HCEC 1CT (cell line): ENCODE measurements at regions not wholly inside any gene's neighbourhood (a gene's known extent, or its start where the extent isn't known, plus 50 kb on each side); places are given as distances from the start of the nearest gene placed in this dataset.
"Not testable (repeated sequence)": the region's sequence is repeated elsewhere in the genome, so short reads cannot be mapped to it uniquely, and the experiment has no call there.

ENCODE experiments used
- DNase-seq: peaks from one replicate; pipeline ENCODE4 v3.0.0-alpha.2; 2017

DNA sequence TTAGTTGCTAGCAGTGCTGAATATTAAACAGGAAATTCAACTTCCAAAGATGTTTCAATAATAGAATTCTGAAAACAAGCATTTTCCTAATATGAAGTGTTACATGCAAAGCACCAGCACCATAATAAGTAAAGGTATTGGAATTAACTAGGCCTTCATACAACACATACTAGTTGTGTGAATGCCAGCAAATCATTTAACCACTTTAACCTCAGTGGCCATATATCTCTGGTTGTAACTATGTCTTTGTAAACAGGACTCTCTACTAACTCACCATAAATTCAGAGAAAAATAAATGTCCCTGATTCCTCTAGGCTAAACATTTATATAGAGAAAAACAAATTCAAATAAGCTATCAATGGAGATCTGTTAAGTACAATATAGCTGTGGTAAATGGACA is 175.7 kb upstream of the NBPF9 start:
- not testable (repeated sequence) for DNase-seq

DNA sequence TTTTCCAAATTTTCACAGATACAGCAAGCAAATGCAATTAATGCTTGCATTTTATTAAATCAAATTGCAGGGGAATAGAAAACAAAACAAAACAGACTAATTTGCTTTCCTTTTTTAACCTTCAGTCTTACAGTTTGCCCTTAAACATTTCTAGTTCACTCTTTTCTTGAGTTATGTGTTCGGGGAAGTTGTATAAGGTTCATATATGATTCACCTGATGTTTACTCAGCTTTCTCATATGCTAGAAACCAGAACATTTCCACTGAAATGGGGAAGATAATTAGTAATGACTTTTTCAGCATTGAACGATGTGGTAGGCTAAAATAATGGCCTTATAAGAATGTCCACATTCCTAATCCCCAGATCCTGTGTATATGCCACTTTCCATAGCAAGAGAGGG is 176.2 kb upstream of the NBPF9 start:
- DNase-seq: not testable (repeated sequence)

DNA sequence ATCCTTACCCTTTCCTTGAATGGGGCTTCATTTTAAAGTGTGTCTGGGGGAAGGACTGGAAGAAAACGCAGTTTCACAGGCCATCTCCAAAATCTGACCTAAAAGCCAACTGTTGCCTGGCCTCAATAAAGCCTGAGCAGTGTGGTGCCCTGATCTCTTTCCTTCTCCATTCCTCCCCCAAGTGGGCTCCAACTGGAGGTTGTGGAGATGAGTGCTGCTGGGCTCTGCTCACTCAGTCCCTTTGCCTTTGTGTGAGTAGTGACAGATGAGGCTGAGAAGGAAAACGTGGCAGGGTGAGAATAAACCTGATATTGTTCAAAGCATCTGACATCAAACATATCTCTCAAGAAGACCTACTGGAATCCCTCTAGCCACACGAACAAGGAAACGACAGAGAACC is 181.4 kb upstream of the NBPF9 start:
- DNase-seq: not testable (repeated sequence)

DNA sequence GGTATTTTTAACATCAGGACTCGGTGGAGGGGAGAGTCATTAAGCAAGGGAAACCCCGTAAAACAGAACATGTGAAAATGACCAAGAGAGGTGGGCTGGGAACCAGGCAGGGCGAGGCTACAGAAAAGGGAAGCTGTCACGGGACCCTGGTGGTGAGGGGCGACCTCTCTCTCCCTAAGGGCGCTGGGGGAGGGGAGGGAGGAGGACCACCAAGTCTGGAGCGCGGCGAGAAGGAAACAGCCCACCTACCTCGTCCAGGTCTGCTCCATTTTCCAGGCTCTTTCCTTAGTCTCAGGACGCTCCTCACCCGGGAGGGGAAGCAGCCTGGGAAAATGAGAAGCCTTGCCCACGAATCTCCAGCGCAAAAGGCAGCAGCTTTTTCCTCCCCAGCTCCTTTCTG is 181.9 kb upstream of the NBPF9 start:
- DNase-seq: not testable (repeated sequence)

DNA sequence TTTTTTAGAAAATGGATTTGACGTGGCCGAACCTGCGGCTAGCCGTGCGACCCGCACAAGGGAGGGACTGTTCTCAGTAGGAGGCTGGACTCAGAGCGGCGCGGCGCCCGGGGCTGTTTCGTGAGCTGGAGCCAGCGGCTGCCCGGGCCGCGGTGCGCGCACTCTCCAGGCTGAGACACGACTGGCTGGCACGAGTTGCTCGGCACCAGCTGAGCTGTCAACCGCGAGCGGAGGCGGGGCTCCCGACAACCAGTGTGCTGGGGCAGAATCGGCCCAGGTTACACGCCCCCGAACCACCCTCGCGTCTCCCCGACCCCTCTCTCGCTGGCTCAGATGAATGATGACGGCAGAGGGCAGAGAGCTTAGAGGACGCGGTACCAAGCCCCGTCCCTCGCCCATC is 182.3 kb upstream of the NBPF9 start:
- DNase-seq: not testable (repeated sequence)

DNA sequence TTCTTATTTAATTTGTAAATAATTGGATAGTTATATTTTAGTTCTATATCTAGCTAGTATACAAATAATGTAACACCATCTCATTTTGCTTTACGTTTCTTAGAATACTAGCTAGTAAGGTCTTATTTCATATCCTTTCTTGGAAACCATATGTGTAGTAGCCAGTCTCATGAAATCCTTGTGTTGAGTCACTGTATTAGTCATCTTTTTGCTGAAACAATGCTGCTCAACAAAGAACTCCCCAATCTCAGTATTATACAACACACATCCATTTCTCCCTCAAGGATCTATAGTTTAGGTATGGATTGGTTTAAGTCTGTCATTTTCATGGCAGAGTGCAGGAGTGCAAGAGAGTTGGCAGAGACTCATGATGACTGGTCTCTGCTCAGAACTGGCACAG is 185.2 kb upstream of the NBPF9 start:
- DNase-seq: not testable (repeated sequence)

DNA sequence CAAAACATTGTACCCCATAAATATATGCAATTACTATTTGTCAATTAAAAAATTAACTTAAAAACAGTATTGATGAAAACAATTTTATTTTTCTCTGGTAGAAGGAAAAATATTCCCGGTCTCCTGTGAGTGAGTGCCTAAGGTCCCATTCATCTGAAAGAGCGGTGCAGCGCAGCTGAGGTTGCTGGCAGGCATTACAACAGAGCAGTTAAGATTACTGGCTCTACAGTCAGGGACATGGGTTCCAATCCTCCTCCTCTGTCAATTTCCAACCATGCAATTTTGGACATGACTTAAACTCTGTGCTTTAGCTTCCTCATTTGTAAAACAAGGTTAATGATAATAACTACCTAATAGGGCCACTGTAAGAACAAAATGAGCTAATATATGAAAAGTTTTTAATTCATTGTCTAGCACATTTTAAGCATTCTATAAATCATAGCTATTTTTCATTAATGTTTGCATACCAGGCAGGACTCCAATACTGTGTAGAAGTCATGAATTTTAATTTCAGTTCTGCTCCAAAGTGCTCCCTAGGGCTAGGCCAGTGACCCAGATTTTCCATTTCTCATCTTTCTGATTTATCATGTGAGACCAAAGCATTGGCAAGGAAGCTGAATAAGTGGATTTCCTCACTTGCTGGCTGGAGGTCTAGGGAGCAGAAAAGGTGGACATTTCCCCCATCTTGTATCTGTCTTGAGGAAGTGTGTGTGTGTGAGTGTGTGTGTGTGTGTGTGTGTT is 174.2 kb upstream of the NBPF19 start:
- DNase-seq: not testable (repeated sequence)

DNA sequence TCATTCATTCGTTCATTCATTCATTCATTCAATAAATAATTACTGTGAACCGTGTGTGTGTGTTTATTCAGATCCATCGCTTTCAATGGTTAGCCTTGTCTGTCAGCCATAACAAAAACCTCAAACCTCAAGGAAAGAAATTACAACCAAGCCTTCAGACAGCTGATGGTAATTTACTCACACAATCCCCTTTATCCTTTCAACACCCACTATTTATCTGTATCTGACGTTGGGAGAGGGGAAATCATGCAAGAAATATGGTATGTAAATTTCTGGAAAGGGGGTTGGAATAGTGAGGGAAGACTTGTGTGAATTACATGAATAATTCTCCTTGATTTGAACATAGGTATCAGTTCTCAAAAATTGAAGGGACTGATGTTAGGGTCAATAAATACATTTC is 173.6 kb upstream of the NBPF19 start:
- not testable (repeated sequence) for DNase-seq

DNA sequence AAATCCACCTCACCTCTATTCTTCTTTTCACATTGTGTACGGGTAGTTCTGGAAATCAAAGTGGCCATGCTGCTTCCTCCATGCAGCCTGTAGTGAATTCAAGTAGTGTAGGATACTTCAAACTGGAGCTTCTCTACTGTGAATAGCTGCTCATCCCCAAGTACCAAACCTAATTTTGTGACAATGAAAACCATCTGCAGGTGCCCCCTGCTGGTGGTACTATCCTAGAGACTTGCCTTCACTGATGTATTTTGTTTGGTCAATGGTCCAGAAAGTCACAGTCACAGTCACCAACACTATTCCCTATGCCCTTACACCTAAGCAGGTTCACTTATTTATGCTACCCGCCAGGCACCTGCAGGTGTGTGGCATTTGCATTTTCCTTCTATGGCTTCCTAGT is 170.0 kb upstream of the NBPF19 start:
- not testable (repeated sequence) for DNase-seq

DNA sequence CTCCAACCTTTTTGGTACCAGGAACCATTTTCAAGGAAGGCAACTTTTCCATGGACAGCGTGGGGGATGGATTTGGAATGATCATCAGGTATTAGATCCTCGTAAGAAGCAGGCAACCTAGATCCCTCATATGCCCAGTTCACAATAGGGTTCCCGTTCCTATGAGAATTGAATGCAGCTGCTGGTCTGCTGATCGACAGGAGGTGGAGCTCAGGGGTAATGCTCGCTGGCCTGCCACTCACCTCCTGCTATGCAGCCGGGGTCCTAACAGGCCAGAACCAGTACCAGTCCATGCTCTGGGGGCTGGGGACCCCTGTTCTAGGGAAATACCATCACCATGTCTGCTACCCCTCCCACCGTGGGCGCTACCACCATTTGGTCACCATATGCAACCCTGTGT is 167.2 kb upstream of the NBPF19 start:
- not testable (repeated sequence) for DNase-seq

DNA sequence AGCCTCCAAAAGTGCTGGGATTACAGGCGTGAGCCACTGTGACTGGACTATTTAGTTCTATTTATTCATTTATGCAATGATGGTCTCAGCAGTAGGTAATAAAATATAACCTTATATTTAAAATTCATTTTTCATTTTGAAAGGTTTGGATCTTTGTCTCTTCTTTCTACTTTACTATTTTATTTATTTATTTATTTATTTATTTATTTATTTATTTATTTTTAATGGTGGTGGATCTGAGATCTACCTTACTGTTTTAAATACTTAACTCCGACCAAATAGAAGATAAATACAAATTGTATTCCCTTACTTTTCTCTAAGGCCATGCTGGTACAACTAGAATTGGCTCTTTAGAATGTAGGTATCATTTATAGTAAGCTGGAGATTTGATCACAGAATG is 159.9 kb upstream of the NBPF19 start:
- not testable (repeated sequence) for DNase-seq

DNA sequence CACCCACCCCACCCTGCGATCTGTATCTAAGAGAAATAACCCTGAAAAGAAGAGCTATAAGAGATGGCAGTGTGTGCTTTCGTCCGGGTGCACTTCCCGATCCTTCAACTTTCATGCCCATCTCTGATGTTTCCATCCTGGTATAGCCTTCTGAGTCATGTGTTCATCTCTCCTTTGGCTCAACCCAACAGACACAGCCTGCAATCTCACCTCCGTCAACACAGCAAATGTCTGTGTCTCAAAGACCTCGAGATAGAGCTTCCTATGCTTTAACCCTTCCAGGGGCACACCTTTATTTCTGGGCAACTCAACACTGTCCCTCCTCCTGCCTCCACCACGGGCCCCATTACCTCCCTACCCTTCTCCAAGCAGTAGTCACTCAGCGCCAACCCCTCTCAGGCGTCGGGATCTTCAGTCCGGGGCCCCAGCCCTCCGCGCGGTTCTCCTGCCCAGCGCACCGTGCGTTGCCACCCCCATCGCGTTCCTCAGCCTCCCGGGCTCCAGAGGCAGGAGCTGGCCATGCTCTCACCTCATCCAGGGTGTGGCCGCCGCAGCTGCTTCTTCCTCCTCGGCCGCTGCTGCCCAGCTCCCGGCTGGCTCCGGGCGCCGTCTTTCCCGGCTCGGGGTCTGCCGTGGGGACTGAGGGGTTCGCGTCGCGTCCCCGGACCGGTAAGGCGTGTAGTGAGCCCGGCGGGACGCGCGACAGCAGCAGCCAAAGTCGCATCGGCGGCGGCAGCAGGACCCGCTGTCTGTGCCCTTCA is 153.7 kb upstream of the NBPF19 start:
- DNase-seq: not testable (repeated sequence)

DNA sequence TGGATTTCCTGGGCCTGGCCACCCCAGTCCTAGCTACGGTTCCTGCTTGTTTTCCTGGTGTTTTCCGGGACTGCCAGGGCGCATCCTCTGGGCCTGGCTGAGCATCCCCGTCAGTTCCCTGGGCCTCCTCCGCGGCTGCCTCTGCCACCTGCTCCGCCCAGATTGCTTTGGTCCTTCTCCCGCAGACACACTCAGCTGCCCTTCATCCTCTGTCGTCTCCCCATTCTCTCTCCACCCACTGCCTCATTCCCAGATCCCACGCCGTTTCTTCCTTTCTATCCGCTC is 153.2 kb upstream of the NBPF19 start:
- not testable (repeated sequence) for DNase-seq

DNA sequence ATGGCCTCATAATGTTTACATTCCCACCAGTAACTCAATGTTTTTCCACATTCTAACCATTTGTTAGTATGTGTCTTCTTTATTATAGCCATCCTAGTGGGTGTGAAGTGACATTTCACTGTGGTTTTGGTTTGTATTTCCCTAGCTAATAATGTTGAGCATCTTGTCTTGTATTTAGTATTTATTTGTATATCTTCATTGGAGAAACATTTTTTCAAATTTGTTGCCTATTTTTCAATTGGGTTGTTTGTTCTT is 144.8 kb upstream of the NBPF19 start:
- not testable (repeated sequence) for DNase-seq

DNA sequence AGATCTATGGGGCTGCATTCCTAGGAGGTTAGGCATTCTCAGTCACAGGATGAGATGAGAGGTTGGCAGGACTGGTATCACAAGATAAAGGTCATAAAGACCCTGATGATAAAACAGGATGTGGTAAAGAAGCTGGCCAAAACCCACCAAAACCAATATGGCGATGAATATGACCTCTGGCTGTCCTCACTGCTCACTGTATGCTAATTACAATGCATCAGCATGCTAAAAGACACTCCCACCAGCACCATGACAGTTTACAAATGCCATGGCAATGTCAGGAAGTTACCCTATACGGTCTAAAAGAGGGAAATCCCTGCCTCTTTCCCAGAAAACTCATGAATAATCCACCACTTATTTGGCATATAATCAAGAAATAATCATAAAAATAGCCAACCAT is 138.8 kb upstream of the NBPF19 start:
- DNase-seq: not testable (repeated sequence)

DNA sequence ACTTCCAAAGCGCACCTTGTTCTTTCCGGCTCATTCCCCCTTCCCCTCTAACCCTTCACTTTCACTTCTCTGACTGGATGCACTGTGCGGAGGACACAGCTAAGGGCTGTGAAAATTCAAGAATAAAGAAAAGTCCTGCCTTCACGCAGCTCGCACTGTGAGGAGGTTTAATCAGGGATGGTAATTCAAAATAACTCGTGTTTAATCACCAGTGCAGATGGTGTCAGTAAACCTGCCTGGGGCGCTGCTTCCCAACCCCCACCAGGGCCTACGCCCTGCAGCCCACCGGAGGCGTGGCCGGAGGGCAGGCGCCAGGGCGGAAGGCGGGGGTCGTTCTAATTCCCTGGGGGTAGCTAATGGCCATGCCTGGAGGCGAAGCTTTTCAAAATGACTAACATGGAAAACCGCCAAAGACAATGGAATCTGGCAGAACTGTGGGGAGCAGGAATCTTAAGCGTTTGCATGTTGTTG is 136.6 kb upstream of the NBPF19 start:
- DNase-seq: not testable (repeated sequence)

DNA sequence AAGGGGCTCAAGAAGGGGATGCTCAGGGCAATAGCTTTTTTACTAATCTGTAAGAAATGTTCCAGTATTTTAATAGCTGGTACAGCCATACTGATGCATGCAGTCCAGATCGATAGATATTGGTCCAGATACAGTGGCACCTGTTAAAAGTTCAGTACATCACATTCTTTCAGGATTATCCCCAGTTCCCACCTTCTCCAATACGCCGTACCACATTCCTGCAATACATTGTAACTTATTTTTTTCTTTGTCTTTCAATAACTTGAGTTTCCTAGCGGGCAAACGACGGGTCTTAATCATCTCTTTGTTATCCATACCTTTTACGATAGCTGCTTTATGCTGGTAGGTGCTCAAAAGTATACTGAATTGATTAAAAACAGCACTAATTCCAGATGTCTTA is 136.1 kb upstream of the NBPF19 start:
- not testable (repeated sequence) for DNase-seq

DNA sequence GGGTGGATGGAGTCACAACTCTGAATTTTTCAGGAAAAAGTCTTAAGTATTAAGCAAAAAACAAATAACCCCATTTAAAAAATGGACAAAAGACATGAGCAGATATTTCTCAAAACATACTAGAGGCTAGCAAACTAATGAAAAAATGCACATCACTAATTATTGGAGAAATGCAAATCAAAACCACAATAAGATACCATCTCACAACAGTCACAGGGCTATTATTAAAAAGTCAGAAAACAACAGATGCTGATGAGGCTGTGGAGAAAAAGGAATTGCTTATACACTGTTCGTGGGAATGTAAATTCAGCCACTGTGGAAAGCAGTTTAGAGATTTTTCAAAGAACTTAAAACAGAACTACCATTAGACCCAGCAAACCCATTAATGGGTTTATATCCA is 125.4 kb upstream of the NBPF19 start:
- not testable (repeated sequence) for DNase-seq

DNA sequence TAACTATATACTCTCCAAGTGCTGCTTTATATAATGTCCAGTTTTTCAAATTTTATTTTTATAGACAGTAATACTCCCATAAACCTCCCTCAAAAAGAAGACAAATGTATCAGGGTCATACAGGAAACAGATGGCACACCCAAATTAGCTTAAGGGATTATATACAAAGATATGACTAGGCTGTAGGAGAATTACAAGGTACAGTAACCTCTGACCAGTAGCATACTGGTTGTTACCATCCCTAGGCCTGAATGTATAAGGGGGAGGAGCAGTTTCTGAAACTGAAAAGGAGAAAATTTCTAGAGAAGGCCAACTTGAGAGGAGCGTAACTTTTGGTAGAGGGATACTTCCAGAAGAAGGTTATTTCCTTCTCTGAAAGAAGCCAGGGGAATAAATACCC is 122.6 kb upstream of the NBPF19 start:
- not testable (repeated sequence) for DNase-seq

DNA sequence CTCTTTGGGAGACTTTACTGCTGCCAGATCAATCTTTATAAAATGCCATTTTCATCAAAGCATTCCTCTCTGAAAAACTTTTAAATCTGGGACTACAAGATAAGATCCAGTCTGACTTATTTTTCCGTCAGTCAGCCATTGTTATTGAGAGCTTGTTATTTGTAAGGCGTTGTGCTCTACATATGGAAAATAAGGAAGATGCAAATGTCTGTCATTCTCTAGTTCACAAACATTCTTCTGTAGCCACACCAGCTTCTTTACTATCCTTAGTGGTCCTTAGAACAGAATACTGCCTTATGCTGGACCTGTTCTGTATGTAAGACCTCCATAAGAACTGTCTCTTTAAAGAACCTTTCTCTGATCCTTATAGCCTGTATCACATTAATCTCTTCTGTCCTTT is 120.3 kb upstream of the NBPF19 start:
- not testable (repeated sequence) for DNase-seq

DNA sequence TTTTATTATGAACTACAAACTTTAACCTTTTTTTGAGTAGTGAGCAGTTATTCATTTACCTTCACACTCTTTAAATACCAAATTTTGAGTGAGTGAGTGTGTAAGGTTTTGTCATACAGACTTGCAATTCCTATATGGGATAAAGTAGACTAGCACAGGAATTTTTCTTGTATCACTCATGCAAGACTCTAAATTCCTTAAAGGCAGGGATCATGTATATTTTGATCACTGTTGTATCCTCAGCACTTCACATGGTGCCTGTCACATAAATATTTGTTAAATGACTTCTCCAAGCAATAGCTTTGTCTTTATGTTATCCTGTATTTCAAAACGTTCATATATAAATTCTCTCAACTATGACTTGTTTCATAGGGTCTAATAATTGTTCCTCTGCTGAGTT is 119.1 kb upstream of the NBPF19 start:
- not testable (repeated sequence) for DNase-seq

DNA sequence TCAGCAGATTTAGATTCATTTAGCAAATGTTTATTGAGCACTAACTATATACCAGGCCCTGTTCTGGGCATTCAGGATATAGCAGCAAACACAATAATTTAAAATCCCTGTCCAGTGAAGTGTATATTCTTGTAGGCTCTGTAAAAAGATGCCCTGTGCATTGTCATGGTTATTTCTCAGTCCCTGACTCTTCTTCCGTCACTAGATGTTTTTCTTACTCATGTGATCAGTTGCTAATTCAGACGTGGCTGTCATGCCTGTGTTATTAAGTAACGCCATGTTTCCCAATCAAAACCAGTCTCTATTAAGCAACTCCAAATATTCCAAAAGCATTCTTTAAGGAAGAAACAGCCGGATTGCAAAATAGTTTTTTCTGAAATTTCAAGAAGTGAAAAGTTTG is 118.7 kb upstream of the NBPF19 start:
- not testable (repeated sequence) for DNase-seq

DNA sequence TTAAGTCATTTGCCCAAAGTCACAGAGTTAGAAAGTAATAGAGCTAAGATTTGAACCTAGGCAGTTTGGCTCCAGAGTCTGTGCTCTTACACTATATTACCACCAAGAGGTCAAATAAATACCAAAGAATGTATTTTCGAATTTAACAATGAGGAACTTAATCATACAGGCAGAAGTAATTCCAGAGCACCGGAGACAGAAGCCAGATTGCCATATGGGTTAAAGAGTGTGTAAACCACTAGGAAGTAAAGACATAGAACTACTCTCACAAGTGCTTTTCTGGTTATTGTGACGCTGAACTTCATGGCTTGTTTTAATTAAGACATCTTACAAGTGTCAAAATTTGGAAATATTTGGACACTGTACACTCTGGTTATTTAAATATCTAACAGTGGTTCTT is 114.5 kb upstream of the NBPF19 start:
- DNase-seq: not testable (repeated sequence)

DNA sequence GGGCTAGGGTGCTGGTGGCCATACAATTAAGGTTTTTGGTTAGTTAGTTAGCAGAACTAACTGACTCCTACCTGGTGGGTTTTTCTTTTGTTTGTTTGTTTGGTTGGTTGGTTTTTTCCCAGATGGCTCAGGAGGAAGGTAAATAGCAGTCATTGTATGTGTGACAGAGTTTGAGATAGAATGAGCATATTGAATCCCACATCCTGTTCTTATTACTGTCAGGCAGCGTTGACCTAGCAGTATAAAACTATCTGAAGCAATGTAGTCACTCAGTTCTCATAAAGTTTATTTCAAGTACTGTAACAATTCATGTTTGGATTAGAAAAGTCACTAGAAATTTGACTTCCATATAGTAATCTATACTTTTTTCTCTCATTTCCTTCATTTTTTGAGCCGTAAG is 113.5 kb upstream of the NBPF19 start:
- DNase-seq: not testable (repeated sequence)
